GM21723 (cell line): ENCODE measurements at regions not wholly inside any gene's neighbourhood (a gene's known extent, or its start where the extent isn't known, plus 50 kb on each side); places are given as distances from the start of the nearest gene placed in this dataset.
"Not testable (repeated sequence)": the region's sequence is repeated elsewhere in the genome, so short reads cannot be mapped to it uniquely, and the experiment has no call there.

Experiments
- ATAC-seq: cut with Tn5 transposase; IDR thresholded peaks from one replicate; pipeline ENCODE4 v1.9.1; 2021; ENCODE audit warnings: mild to moderate bottlenecking, moderate library complexity; ENCODE audit not compliant: unreplicated experiment

DNA sequence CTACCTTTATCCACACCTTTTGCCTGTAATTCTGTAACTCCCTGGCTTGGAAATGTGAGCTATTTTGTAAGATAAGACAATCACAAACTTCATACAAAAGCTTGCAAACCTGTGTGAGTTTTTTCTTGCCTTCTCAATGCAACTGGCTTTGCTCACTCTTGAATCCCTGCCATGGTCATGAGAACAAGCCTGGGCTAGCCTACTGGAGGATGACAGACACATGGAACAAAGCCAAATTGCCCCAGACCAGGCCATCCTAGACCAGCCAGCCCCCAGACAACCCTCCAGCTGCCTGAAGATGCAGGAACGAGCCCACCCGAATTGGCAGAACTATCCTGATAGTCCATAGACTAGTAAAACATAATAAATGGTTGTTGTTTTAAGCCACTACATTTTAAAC lies 466.6 kb upstream of the ERCC4 start:
- ATAC-seq: no peak

DNA sequence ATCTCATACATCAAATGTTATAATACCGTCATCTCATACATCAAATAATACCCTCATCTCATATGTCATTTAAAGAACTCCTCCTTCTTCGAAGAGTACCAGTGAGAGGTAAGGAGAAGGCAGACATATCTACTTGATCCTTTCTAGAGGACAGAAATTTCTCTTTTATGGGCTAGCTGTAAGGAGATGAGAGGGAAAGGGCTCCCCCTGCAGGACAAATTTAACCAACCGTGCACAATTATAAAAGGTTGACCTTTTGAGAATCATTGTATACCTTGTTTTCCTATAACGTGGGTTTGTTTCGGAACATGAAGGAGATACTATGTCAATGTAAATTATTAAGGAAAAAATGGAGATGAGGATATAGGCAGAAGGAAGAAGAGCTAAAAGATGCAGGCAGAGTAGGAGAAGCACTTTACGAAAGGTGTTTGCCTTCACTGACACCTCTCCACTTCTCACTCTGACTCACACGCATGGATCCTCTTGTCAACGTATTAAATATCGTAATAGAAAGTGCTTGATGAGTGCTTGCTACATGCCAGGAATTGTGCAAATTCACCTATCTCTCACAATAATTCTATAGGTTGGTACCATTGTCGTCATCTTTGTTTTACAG lies 465.9 kb upstream of the ERCC4 start:
- no peak for ATAC-seq

DNA sequence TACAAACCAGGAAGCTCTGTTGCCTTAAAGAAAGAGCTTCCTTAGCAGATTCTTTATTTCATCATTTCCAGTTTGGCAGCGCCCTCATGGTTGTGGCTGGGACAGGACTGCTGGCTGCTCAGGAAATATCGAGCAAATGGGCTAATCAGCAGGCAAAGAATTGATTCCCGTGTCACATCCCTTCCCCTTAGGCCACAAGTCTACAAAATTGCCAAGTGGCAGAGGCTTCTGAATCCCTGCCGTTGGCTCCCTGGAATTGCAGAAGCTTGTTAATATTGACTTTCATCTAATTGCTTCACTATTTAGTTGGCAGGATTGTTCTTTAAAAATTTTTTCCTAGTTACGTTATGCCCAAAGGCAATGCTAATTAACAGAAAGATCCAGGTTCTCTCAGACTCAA lies 456.3 kb upstream of the ERCC4 start:
- no peak for ATAC-seq

DNA sequence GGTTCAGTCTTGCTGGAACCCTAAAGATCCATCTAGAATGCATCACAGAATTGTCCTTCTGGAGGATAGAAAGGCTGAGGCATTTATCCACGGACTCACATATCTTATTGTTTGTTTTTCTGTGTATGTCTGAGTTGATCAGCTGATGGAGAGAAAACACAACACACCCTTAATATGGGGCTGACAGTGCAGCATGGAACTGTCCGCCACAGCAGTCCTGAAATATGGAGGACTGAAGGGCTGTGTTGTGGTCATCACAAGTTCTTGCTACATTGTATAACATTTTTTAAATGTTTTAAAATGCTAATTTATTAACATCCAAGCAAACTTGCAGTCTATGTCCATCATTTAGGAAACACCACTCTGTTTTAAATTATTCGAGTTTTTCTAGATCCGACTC lies 448.9 kb upstream of the ERCC4 start:
- ATAC-seq: no peak

DNA sequence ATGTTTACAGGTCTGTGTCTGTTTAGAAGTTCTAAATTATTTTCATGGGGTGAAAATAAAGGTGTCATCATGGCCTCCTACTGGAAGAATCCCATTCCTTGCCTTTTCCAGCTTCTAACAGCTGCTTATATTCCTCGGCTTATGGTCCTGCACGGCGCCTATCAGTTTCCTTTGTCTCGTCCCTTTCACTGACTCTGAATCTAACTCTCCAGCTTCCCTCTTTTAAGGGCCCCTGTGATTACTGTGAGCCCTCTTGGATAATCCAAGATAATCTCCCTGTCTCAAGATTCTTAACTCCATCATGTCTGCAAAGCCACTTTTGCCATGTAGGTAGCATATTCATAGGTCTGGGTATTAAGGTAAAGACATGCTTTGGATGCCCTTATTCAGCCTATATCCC lies 441.0 kb upstream of the ERCC4 start:
- no peak for ATAC-seq

DNA sequence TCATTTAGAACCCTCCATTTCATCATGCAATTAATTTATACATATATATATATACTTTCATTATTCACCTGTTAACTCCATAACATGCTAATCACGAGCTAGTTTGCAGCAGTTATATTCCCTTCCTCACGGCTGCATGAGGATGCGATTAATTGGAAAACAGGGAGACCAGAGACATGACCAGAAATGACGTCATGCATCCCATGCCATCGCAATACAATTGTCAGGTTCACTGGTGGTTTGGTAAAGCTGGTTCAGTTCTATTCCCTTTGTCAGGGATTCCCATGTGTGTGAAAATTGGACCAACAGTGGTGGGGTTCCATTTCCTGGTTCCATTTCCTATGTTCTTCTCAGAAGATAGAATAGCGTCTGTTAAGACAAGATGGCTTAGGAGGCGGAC lies 440.4 kb upstream of the ERCC4 start:
- no peak for ATAC-seq

DNA sequence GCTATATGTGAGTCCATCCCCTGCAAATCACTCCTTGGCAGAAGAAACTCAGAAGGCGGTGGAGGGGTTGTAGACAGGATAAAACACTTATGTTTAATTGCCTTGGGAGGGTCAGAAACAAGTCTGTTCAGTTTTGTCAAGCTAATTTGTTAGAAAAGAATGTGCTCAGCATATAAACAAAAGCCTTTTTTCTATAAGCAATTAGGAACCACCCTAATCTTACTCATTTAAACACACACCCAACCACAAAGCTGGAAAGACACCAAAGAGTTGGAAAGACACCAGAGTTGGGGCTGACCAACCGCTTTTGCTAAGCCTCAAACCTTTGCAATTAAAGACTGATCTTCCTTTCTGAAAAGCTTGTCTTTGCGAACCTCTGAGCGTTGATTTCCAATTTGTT lies 439.2 kb upstream of the ERCC4 start:
- no peak for ATAC-seq

DNA sequence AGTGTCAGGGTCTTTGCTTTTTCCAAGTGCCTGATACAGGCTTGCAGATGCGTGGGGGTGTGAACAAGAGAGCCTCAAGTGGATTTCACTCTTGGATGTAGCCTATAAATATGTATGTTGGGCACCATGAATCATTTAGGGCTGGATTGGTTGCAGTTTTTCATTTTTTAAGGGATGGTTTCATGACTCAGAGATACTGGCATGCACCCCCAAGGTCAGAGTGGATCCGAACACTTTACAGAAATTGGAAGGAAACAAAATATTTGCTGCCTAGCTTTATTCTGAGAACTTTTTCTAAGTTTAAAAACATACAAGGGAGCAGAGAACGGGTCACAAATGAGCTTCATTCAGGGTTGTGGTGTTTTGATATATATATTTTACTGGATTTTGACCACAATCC lies 436.8 kb upstream of the ERCC4 start:
- ATAC-seq: no peak

DNA sequence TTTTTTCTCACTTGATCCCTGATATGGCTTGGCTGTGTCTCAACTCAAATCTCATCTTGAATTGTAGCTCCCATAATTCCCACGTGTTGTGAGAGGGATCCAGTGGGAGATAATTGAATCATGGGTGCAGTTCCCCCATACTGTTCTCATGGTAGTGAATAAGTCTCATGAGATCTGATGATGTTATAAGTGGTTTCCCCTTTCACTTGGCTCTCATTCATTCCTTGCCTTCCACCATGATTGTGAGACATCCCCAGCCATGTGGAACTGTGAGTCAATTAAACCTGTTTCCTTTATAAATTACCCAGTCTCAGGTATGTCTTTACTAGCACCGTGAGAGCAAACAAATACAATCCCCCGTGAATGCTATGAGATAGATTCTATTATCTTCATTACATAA lies 430.5 kb upstream of the ERCC4 start:
- ATAC-seq: not testable (repeated sequence)

DNA sequence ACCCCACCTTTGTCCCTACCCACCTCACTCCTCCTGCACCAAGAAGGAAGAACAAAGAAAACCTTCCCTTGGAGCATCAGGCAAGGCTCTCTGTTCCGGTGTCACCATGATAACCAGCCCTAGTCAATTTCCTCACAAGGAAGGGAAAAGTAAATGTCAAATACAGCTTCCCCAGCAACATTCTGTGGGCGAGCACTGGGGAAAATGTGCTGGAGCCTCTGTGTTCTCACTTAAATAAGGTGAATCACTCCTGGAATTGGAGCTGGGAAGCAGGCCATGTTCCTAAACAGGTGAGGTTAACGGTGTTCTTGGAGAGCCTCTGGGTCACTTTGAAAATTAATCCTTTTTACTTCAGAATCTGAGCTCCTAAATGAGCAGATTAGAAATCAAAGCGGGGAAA lies 427.9 kb upstream of the ERCC4 start:
- no peak for ATAC-seq

DNA sequence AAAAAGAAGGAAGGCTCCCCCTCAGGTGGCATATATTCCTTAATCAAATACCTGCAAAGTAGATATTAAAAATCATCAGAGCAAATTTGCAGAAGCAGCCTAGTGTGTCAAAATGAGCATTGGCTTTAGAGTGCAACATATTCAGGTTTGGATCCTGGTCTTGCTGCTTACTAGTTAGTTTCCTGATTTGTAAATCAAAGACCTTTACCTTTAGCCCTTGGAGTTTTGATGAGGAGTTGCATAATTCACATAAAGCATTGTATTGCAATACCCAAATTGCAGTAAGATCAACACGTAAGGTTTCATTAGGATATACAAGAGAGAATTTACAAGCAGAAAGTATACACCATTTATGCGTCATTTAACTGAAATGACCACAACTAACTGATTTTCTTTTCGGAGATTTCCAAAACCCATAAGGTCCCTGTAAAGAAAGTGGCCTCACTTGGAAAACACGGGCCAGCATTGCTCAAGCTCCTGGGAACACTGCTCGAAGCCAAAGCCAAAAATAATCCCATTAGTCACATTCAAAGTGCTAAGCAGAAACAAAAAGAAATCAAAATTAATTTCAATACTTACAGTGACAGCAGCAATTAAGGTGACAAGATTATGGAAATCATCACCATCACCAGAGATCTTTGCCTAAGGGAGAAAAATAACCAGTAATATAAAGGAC lies 415.9 kb upstream of the ERCC4 start:
- ATAC-seq: no peak

DNA sequence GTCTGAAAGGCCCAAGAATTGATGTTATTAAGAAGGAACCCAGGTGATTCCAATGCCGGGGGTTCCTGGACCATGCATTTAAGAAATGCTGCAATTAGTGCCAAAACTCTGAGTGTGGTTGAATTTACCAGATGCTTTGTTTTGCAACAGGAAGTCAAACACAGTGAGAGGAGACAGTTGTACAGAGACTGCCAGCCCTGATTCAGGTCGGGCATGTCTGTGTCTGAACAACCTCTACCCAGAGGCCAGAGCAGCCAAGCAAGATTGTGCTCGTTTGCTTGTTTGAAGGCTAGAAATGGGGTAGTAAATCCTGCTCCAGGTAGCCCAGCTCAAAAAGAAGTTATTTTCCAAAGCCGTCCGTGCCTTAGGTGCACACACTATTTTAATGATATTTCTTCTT lies 412.4 kb upstream of the ERCC4 start:
- ATAC-seq: no peak

DNA sequence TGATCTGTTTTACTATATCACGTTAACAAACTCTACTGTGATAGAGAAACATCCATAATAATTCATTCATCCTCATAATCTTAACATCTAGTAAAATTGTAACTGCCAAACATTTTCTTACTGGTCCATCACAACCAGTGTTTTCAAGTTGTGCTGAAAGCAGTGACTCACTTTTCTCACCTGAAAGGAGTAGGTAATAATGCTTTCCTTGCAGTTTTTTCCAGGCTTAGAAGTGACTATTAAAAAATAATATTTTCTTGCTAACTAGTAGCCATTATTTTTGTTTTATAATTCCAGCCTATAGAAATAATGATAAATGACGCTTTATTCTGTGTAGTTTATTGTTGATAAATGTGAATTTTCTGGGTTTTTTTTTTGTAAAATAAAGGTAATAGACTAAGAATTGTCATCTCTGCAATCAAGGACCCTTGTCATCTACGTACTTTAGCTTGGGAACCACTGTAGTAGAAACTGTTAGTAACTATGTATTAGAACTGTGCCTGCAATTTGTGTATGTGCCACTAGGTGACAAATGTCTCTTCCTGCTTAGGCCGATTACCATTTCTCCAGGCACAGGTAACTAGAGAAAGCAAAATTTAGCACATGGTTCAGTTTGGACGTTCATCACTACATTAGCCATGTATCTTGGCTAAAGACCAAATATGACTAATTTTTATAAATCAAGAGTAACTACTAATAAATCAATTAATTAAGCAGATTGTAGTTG lies 409.4 kb upstream of the ERCC4 start:
- ATAC-seq: no peak

DNA sequence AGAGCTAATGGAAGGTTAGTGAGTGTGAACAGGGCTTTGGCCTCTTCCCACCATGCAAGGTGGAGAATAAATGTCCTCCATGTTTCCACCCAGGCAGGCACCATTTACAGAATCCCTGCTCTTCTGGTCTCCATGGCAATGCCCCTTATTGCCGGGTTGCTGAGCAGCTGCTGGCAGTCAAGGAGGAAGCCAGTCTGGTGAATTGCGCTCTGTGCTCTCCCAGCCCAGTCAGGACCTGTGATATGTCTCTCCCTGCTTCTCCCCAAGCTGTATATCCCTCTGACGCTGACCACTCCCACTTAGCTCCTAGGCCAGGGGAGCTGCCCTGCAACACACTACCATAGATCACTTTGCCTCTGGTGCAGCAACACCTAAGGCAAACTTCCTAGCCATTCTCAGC lies 402.1 kb upstream of the ERCC4 start:
- no peak for ATAC-seq

DNA sequence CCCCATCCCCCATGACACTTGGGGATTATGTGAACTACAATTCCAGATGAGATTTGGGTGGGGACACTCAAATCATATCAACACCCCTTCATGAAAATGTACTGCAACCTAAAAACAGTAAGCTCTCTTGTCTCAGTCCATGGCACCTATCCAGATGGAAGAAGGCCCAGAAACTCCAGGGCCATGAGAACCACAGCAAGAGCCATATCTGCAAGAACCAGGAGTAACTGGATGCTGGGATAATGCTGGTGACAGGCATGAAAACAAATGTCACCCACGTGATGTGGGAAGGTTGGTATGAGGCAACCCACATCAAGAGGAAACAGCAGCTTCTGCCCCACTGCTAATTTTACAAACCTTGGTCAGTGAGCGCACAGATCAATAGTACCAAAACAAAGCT lies 400.1 kb upstream of the ERCC4 start:
- ATAC-seq: no peak

DNA sequence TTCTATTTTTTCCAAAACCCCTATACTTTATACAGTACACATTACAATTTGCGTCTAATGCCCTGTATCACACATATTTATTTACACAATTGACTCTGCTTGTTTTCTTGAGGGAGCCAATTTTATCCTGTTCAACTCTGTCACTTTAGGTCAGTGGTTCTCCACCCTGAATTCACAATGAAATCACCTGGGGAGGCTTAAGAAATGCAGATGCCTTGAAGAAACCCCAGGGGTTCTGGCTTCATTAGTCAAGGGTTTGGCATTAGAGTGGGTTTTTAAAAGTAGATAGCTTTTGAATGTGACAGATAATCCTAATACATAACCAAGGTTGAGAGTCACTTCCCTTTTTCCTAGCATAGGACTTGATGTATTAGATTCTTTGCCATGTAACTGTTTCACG lies 398.6 kb upstream of the ERCC4 start:
- ATAC-seq: no peak

DNA sequence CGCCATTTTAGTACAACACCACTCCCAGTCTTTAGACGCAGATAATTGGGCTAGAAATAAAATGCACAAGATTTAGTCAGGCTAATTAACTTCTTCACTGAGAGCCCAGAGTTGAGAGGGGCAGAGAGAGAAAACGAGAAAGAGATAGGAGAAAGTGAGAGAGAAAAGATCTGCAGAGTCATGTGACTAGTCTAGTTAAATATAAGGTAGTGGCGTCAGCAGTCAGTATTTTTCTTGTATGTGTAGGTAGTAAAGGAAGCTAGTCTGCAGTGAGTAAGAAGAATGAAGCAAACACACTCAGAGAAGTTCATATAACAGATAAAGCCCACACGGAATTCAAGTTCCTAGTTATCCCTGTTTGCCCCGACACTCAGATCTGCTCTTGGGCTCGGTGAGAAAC lies 392.6 kb upstream of the ERCC4 start:
- ATAC-seq: no peak

DNA sequence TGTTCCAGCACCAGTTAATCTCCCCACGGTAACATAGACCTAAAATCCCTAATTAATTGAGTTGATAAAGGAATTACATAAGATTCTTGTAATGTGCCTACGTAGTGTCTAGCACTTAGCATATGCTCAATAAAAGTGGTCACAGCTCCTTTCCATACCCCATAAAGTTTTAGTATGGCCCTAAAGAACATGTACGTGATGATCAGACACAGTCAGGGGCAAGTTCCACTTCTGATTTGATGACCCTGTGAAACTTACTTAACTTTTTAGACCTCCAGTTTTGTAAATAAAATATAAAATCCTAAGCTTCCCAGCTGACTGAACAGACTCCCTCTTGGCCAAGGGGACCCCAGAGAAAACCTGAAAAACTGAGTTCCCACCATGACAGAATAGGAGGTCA lies 391.3 kb upstream of the ERCC4 start:
- ATAC-seq: no peak

DNA sequence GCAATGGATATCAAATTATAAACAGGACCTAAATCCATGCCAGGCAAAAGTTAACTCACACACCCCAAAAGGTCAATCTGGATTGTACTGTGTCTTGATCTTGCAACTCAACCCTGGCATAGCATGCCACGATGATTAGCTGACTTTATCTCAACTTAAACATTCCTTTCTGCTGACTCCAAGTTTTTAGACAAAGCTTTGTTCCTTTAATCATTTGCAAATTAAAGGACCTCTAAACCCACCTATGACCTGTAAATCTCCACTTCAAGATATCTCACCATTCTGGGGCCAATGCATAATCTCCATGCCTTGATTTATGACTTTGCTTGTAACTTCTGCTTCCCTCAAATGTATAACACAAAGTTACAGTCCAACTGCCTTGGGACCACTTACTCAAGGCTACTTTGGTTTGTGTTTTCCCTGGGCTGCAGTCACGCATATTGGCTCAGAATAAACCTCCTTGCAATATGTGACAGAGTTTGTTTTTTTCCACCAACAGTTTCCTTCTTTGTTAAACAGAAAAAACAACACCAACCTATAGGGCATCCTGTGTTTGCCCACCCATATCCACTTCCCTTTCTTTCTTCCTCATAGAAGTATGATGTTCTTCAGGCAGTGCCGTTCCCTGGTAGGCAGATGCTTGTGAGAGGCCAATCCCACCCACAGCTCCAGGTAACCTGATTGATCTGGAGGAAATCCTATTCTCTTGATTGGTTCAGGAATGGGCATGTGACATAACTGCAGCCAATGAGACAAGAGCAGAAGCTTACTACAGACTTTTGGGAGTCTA lies 390.6 kb upstream of the ERCC4 start:
- no peak for ATAC-seq

DNA sequence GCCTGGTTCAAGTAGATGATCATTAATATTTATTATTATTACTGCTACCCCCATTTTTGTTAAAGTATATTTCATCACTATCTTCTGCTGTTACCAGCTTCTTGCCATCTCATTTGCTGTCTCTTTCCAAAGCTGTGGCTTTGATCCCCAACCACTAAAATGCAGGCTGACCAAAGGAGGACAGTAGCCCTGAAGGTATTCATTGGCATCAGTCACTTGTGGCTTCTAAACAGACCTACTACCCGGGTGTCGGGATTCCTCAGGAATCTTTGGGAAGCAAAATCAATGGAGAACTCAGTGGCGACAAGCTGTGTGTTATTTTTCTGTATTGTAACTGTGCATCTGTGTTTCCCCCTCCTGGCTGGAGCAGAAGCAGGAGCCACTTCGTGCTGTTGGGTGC lies 379.2 kb upstream of the ERCC4 start:
- no peak for ATAC-seq

DNA sequence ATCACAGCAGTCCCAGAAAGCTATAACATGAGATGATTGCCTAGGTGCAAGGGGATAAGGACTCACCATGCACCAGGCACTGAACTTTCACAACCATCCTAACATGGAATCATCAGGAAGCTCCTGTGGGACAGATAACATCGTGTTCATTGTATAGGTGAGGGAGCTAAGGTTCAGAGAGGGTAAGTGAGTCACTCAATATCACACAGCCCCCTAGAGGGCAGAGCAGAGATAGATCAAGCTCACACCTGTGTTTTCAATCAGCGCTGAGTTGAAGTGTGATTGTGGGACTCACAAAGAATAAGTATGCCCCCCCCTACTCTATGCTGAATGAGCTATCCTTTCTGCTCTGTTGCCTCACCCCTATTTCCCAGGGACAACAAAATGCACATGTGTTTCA lies 377.7 kb upstream of the ERCC4 start:
- no peak for ATAC-seq

DNA sequence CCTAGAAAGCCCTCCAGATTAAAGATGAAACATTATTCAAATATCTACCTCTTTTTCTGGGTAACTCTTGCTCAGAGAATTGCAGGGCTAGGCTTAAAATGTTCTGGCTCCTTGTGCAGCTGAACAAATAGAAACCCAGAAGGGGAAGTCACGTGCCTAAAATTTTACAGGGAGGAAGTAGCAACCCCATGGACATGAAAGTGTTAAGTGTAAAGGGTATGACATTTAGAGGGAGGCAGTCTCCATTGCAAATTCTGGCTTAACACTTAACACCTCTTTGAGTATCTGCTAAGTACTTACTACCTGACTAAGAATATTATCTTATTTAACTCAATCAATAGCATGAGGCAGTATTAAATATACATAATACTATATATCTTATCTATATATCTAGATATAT lies 376.1 kb upstream of the ERCC4 start:
- no peak for ATAC-seq
